ENCODE measurements at regions not wholly inside any gene's neighbourhood (a gene's known extent, or its start where the extent isn't known, plus 50 kb on each side); places are given as distances from the start of the nearest gene placed in this dataset.

- H2AFZ ChIP-seq (ENCODE audit: low read depth, low read length), result no peak overlapping the region
- H3K9me3 ChIP-seq (replicated peaks; ENCODE audit: control insufficient read depth, insufficient read depth, low read length), result no peaks in the 10 kb centered on the region
- no peaks in the 10 kb centered on the region for H3K79me2 ChIP-seq (ENCODE audit: control insufficient read depth, insufficient read depth, low read length)
- dilution Hi-C loops (cut with MboI; ENCODE audit: extremely low pct_ligation_motif_present, low sequenced_read_pairs), result no loop called here
- no peak overlapping the region for H3K4me3 ChIP-seq (replicated peaks in 1 of 3; ENCODE audit: insufficient read depth in 1 of 3, low read depth in 1 of 3, low read length in 3 of 3)
- no peaks in the 10 kb centered on the region for H4K20me1 ChIP-seq (replicated peaks; ENCODE audit: control insufficient read depth, extremely low read depth, insufficient read depth, low read length)
- BruUV-seq (replicated peaks), result no TSS peak
- TF ChIP-seq MYC (IDR thresholded peaks at IDR 0.05; ENCODE audit: low read depth, low read length), result no peak
- no peak for TF ChIP-seq GATA2 (IDR thresholded peaks at IDR 0.05; ENCODE audit: insufficient read depth, insufficient read length, low read depth, low read length)
- no peak for TF ChIP-seq POLR2AphosphoS5 (IDR thresholded peaks at IDR 0.05; ENCODE audit: insufficient read depth, low read depth, low read length)
- TF ChIP-seq EZH2 (IDR thresholded peaks at IDR 0.05; ENCODE audit: borderline replicate concordance, low read depth, low read length, severe bottlenecking), result no peak
- no peak for TF ChIP-seq POLR2A (IDR thresholded peaks at IDR 0.05; ENCODE audit: low read depth, low read length)
- no peak for TF ChIP-seq CTCF (IDR thresholded peaks at IDR 0.05; ENCODE audit: extremely low read depth in 1 of 2, insufficient read depth in 1 of 2, low read depth in 1 of 2, low read length in 2 of 2)
- no peak for TF ChIP-seq MAX (IDR thresholded peaks at IDR 0.05; ENCODE audit: insufficient read depth, insufficient read length)
- no peak for TF ChIP-seq JUN (IDR thresholded peaks at IDR 0.05; ENCODE audit: borderline replicate concordance, insufficient read depth, insufficient read length, low read depth)
- no peak for TF ChIP-seq FOS (IDR thresholded peaks at IDR 0.05; ENCODE audit: borderline replicate concordance, insufficient read depth, low read length)
- ChIA-PET POLR2A (no interaction called here), CTCF (no interaction called here)
- intact Hi-C loops (cut with micrococcal nuclease), result no loop called here
- no peaks in the 10 kb centered on the region for H3K4me1 ChIP-seq (ENCODE audit: control insufficient read depth, extremely low read depth, insufficient read depth, low read length)
- peaks cover 0 to 2% of the 10 kb centered on the region in 2 experiments for H3K27me3 ChIP-seq (ENCODE audit: control insufficient read depth in 2 of 2, insufficient read depth in 2 of 2, low read length in 2 of 2)
- no peak overlapping the region for H3K27ac ChIP-seq (ENCODE audit: insufficient read depth, low read depth, low read length)
- no peaks in the 10 kb centered on the region for H3K9me1 ChIP-seq (replicated peaks; ENCODE audit: control insufficient read depth, extremely low read depth, insufficient read depth, low read length)
- no peak for FAIRE-seq
- no peak overlapping the region for H3K9ac ChIP-seq (replicated peaks; ENCODE audit: extremely low read depth, insufficient read depth, low read length)
- DNase-seq (ENCODE audit: low read depth, low spot score), result no peak
- no peak overlapping the region for H3K4me2 ChIP-seq (ENCODE audit: insufficient read depth, low read length)
- H3K36me3 ChIP-seq (ENCODE audit: control insufficient read depth in 2 of 2, extremely low read depth in 1 of 2, insufficient read depth in 2 of 2, low read length in 2 of 2), result no peaks in the 10 kb centered on the region
Observed at GRCh38 chr2:121003391-121003790, 267.7 kb downstream of the GLI2 start.
